HEK293 (cell line): ENCODE measurements at regions not wholly inside any gene's neighbourhood (a gene's known extent, or its start where the extent isn't known, plus 50 kb on each side); places are given as distances from the start of the nearest gene placed in this dataset.

Experiments
- CTCF ChIA-PET: fragments of 350-600 bp; formaldehyde crosslinking; extraction: SDS; loops from one replicate; lab custom pipeline; 2021; ENCODE audit warnings: antibody characterized with exemption; lab: Yijun Ruan, JAX
- POLR2A ChIA-PET: fragments of 300-600 bp; formaldehyde crosslinking; extraction: SDS; loops from one replicate; lab custom pipeline; 2020; ENCODE audit warnings: antibody characterized with exemption, inconsistent platforms; lab: Yijun Ruan, JAX
- H3K27ac ChIP-seq: fragments of 200-500 bp; sonication (Bioruptor generic); 2 replicates; pipeline ENCODE4 v1.5.1; 2014; ENCODE audit warnings: low read depth, low read length, control low read depth, inconsistent platforms; ENCODE audit errors: extremely low read depth
- H3K36me3 ChIP-seq, 2 experiments: fragments of 200-500 bp in 1 of 2; sonication (Bioruptor generic) in 1 of 2; 1 replicate in 1 of 2; 2 replicates in 1 of 2; pipeline ENCODE4 v1.5.1; 2014 to 2017; ENCODE audit warnings: inconsistent platforms in 2 of 2, low read length in 2 of 2; ENCODE audit not compliant: control insufficient read depth in 2 of 2, insufficient read depth in 1 of 2
- H3K4me1 ChIP-seq: fragments of 200-500 bp; sonication (Bioruptor generic); 2 replicates; pipeline ENCODE4 v1.5.1; 2014; ENCODE audit warnings: mild to moderate bottlenecking, low read length, inconsistent platforms; ENCODE audit not compliant: control insufficient read depth, insufficient read depth
- H3K4me3 ChIP-seq: 2 replicates; pipeline ENCODE4 v1.5.1; 2011; ENCODE audit warnings: low read depth, mild to moderate bottlenecking, control low read depth, low read length, moderate library complexity
- H3K9me3 ChIP-seq: fragments of 200-500 bp; sonication (Bioruptor generic); 2 replicates; pipeline ENCODE4 v1.5.1; 2014; ENCODE audit warnings: low read depth, low read length, inconsistent platforms; ENCODE audit not compliant: control insufficient read depth, insufficient read depth
- AEBP2 ChIP-seq: fragments of 450-650 bp; formaldehyde crosslinking; IDR thresholded peaks from 2 replicates; pipeline ENCODE4 v1.5.1; 2016; ENCODE audit warnings: missing biosample characterization, missing genetic modification characterization, borderline replicate concordance
- BCL11B ChIP-seq: fragments of 450-650 bp; formaldehyde crosslinking; IDR thresholded peaks from 2 replicates; pipeline ENCODE4 v1.5.1; 2016; ENCODE audit warnings: low read depth, missing biosample characterization, missing genetic modification characterization
- KLF1 ChIP-seq: fragments of 450-650 bp; formaldehyde crosslinking; IDR thresholded peaks from 2 replicates; pipeline ENCODE4 v1.5.1; 2016; ENCODE audit warnings: missing biosample characterization, missing genetic modification characterization
- REST ChIP-seq: fragments of 450-650 bp; formaldehyde crosslinking; IDR thresholded peaks from 2 replicates; pipeline ENCODE4 v1.5.1; 2016; ENCODE audit warnings: missing biosample characterization, missing genetic modification characterization
- SCRT1 ChIP-seq: fragments of 450-650 bp; formaldehyde crosslinking; IDR thresholded peaks from 2 replicates; pipeline ENCODE4 v1.5.1; 2016; ENCODE audit warnings: missing biosample characterization, missing genetic modification characterization, borderline replicate concordance
- ZBTB6 ChIP-seq: fragments of 450-650 bp; formaldehyde crosslinking; IDR thresholded peaks from 2 replicates; pipeline ENCODE4 v1.5.1; 2017; ENCODE audit warnings: missing biosample characterization, missing genetic modification characterization
- ZFHX2 ChIP-seq: fragments of 450-650 bp; formaldehyde crosslinking; conservative IDR thresholded peaks from 2 replicates; pipeline ENCODE4 v1.5.1; 2016; ENCODE audit warnings: missing biosample characterization, missing genetic modification characterization
- ZNF140 ChIP-seq: fragments of 450-650 bp; formaldehyde crosslinking; IDR thresholded peaks from 2 replicates; pipeline ENCODE4 v1.5.1; 2016; ENCODE audit warnings: missing biosample characterization, missing genetic modification characterization
- ZNF266 ChIP-seq: fragments of 450-650 bp; formaldehyde crosslinking; IDR thresholded peaks from 2 replicates; pipeline ENCODE4 v1.5.1; 2016; ENCODE audit warnings: missing biosample characterization, missing genetic modification characterization, low read depth
- ZNF274 ChIP-seq, 2 experiments: fragments of 200-500 bp in 1 of 2; fragments of 450-650 bp in 1 of 2; sonication (Bioruptor generic) in 1 of 2; formaldehyde crosslinking in 1 of 2; IDR thresholded peaks; 2 replicates each; pipeline versions ENCODE4 v1.5.1 to v1.6.1; 2014 to 2016; ENCODE audit warnings: borderline replicate concordance in 1 of 2, inconsistent platforms in 1 of 2, low read length in 1 of 2, missing biosample characterization in 1 of 2, missing genetic modification characterization in 1 of 2
- ZNF335 ChIP-seq: fragments of 450-650 bp; formaldehyde crosslinking; conservative IDR thresholded peaks from 2 replicates; pipeline ENCODE4 v1.5.1; 2016; ENCODE audit warnings: missing biosample characterization, missing genetic modification characterization
- ZNF341 ChIP-seq: fragments of 450-650 bp; formaldehyde crosslinking; IDR thresholded peaks from 2 replicates; pipeline ENCODE4; 2016; ENCODE audit warnings: low read depth, missing biosample characterization, missing genetic modification characterization
- ZNF398 ChIP-seq: fragments of 450-650 bp; formaldehyde crosslinking; IDR thresholded peaks from 2 replicates; pipeline ENCODE4 v1.5.1; 2017; ENCODE audit warnings: missing biosample characterization, missing genetic modification characterization
- ZNF580 ChIP-seq: fragments of 450-650 bp; formaldehyde crosslinking; IDR thresholded peaks from 2 replicates; pipeline ENCODE4 v1.5.1; 2016; ENCODE audit warnings: missing biosample characterization, missing genetic modification characterization
- ZNF585B ChIP-seq: fragments of 450-650 bp; formaldehyde crosslinking; IDR thresholded peaks from 2 replicates; pipeline ENCODE4 v1.5.1; 2016; ENCODE audit warnings: missing biosample characterization, missing genetic modification characterization
- ZNF670 ChIP-seq: fragments of 450-650 bp; formaldehyde crosslinking; IDR thresholded peaks from 2 replicates; pipeline ENCODE4 v1.5.1; 2016; ENCODE audit warnings: missing biosample characterization, missing genetic modification characterization, low read depth
- ZNF692 ChIP-seq: fragments of 450-650 bp; formaldehyde crosslinking; IDR thresholded peaks from 2 replicates; pipeline ENCODE4 v1.5.1; 2016; ENCODE audit warnings: missing biosample characterization, missing genetic modification characterization
- ZSCAN16 ChIP-seq: fragments of 450-650 bp; formaldehyde crosslinking; IDR thresholded peaks from 2 replicates; pipeline ENCODE4 v1.5.1; 2016; ENCODE audit warnings: missing biosample characterization, missing genetic modification characterization
- ZSCAN18 ChIP-seq: fragments of 450-650 bp; formaldehyde crosslinking; IDR thresholded peaks from 2 replicates; pipeline ENCODE4 v1.5.1; 2016; ENCODE audit warnings: missing biosample characterization, missing genetic modification characterization
- ZSCAN23 ChIP-seq: fragments of 450-650 bp; formaldehyde crosslinking; IDR thresholded peaks from 2 replicates; pipeline ENCODE4 v1.5.1; 2016; ENCODE audit warnings: missing biosample characterization, missing genetic modification characterization
- ZSCAN4 ChIP-seq: fragments of 450-650 bp; formaldehyde crosslinking; IDR thresholded peaks from 2 replicates; pipeline ENCODE4 v1.5.1; 2017; ENCODE audit warnings: missing biosample characterization, missing genetic modification characterization

- no peak overlapping the region for H3K27ac ChIP-seq
- TF ChIP-seq ZSCAN23 (tag by site-specific recombination) (no peak), ZNF692 (tag by site-specific recombination) (no peak), ZFHX2 (tag by site-specific recombination) (no peak), ZSCAN16 (no peak), ZBTB6 (tag by site-specific recombination) (no peak), ZNF585B (no peak), ZNF341 (tag by site-specific recombination) (no peak), ZNF335 (tag by site-specific recombination) (no peak), ZSCAN4 (tag by site-specific recombination) (no peak), ZNF580 (tag by site-specific recombination) (no peak), ZSCAN18 (tag by site-specific recombination) (no peak), ZNF140 (tag by site-specific recombination) (no peak), AEBP2 (tag by site-specific recombination) (no peak), BCL11B (tag by site-specific recombination) (no peak), ZNF266 (tag by site-specific recombination) (no peak), ZNF670 (tag by site-specific recombination) (no peak), SCRT1 (tag by site-specific recombination) (no peak), KLF1 (tag by site-specific recombination) (no peak)
- ChIA-PET CTCF (no interaction called here), POLR2A (no interaction called here)
- H3K4me3 ChIP-seq = no peak overlapping the region
- H3K9me3 ChIP-seq = no peaks in the 10 kb centered on the region
- no peaks in the 10 kb centered on the region for H3K36me3 ChIP-seq
- H3K4me1 ChIP-seq = no peaks in the 10 kb centered on the region
Observed at GRCh38 chr3:145889730-145890129, 271.3 kb downstream of the PLOD2 start.

GRCh38 chr3:145892869-145893268, 268.1 kb downstream of the PLOD2 start:
- POLR2A ChIA-PET = no interaction called here
- Histone ChIP-seq H3K4me3 (no peak overlapping the region), H3K27ac (no peak overlapping the region)

More at GRCh38 chr3:145892869-145893268, 268.1 kb downstream of the PLOD2 start:
- TF ChIP-seq ZFHX2 (tag by site-specific recombination) = no peak
- no peak for TF ChIP-seq ZNF398
- no peak for TF ChIP-seq ZNF274 (IDR thresholded peaks at IDR 0.05; ENCODE audit: low read length)
- no peak for TF ChIP-seq ZNF274 (tag by site-specific recombination; IDR thresholded peaks at IDR 0.05; ENCODE audit: borderline replicate concordance)
- TF ChIP-seq REST = no peak
- Histone ChIP-seq H3K36me3 (no peaks in the 10 kb centered on the region), H3K4me1 (no peaks in the 10 kb centered on the region), H3K9me3 (no peaks in the 10 kb centered on the region)
- CTCF ChIA-PET = no interaction called here
